IPS-NIHi11 (cell line): ENCODE measurements at regions not wholly inside any gene's neighbourhood (a gene's known extent, or its start where the extent isn't known, plus 50 kb on each side); places are given as distances from the start of the nearest gene placed in this dataset.

Source experiments
- DNase-seq: peaks from one replicate; pipeline ENCODE4 v3.0.0; 2012; ENCODE audit warnings: mixed read lengths, low spot score

DNA sequence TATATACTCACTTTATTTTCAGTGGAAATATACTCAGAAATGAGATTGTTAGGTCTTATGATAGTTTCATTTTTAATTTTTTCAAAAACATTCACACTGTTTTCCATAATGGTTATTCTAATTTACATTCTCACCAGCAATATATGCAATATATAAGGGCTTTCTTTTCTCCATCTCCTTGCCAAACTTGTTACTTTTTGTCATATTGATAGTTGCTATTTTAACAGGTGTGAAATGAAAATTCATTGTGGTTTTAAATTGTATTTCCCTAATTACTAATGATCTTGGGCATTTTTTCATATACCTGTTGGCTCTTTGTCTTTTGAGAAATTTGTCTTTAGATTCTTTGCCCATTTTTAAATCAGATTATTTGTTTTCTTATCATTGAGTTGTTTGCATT, 325.2 kb downstream of the DIPK2A start:
- no peak for DNase-seq

DNA sequence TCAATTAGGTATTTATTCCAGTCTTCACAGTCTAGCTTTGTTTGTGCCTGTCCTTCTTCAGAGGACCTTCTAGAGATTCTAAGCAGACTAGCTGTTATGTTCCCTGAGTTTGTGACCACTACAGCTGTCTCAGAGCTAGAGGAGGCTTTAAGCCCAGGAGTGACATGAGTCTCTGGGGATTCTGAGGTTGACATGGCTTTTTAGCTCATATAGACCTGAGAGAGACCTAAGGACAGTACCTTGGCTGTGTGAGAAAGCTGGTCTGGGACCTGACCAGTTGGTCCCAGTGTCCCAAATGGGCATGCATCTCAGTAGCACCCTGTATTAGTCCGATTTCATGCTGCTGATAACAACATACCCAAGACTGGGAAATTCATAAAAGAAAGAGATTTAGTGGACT, 330.2 kb downstream of the DIPK2A start:
- DNase-seq, result no peak

DNA sequence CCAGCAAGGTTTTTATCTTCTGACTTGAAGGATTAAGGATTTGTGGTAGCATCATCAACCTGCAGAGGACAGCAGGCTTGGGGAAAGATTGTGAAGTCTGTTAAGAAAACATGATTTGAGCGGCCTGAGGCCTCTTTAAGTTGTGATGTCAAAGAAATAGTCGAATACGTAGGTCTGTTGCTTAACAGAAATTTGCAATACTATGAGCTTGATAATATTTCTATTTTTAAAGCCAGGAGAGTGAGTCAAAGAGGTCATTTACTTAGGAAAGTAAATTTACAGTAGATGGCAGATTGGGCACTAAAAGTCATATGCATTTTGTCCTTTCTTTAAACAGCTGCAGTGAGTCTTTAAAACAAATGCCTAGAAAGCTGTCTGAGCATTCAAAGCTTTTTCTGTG, 336.3 kb downstream of the DIPK2A start:
- no peak for DNase-seq

DNA sequence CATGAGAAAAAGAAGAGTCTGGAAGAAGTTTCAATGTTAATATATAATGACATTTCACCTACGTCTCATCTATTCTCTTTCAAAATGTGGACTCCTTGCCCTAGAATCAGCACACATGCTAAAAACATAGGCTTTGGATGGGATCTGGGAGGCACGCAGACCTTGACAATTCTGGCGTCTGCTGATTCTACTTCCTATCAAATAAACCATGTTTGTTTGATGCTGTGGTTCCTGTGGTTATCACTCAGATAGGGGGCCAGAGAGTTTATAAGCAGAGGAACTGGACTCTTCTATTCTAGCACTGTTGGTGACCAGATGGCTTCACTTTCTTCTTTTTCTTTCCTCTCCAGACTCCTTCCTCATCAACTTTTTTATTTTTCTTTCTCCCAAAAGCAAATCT, 336.8 kb downstream of the DIPK2A start:
- no peak for DNase-seq

DNA sequence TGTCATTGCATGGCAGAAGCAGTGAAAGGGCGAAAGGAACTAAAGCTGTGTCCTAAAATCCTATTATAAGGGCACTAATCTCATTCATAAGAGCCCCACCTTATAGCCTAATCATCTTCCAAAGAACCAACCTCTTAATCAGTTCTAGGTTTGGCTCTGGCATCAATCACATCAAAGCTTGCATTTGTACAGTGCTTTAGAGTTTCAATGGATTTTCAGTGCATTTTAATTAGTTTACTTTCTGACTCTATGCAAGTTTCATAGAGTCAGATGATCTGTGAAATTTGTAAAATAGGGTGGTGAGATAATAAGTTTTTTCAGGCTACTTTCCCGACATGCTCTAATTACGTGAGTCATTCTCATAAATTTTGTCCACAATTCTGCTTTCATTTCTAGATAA, 341.1 kb downstream of the DIPK2A start:
- DNase-seq, result no peak

DNA sequence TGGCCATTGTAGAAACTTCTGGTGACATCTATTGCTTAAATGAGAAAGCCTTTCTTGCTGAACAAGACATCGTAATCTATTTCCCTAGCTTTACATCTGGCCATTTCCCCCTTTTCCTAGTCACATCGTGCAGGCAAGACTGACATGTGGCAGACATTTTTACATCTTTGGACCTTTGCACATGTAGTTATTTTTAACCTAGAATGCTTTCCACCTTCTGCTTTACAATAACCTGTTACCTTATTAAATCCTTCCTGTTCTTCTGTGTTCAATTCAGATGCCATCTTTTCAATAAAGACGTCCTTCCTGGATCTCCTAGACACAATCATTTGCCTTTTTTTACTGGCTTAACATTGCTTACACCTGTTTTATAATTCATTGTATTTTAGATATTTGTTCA, 343.3 kb downstream of the DIPK2A start:
- DNase-seq, result no peak

DNA sequence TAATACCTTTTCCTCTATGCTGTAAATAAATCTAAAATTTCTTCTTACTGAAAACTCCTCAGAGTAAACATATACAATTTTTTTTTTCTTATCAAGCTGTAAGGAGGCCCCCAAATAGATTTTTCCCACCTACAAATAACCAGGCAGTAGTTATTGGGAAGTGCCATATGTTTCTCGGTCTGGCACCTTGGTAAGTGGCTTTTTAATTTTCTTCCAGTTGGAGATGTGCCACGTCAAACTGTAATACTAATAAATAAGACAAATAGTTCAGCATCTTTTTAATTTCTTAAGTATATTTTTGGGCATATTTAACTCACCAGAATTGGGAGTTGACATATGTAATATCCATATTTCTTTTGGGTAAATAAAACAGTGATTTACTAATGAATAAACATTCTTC, 346.3 kb downstream of the DIPK2A start:
- DNase-seq, result no peak

DNA sequence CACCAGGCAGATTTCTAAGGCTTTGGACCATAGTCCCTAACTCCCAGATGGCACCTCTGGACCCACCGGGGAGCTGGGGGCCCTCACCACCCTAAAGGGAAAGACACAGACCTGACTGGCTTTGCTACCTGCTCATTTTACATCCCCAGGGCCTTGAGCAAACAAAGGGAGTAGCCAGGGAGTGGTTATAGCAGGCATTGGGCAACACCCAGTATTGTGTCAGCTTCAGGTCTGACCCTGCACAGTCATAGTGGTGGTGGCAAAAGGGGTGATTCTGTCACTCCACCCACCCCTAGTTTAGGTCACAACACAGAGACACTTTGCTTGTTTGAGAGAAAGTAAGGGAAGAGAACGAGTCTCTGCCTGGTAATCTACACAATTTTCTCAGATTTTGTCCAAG, 352.5 kb downstream of the DIPK2A start:
- no peak for DNase-seq

DNA sequence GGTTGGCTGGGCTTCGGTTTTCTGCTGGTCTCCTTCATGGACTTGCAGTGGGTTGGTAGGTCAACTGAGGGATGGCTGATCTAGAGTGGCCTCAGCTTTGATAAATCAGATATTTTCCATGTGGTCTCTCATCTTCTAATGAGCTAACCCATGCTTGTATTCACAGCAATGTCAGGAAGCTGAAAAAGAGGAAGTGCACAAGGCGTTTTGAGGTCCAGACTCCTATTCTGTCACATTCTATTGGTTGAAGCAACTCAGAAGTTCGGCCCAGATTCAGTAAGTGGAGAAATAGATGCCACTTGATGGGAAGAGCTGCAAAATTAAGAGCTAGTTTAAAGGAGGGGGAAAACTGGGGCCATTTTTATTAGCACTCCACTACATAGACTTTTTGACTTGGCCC, 361.2 kb downstream of the DIPK2A start:
- no peak for DNase-seq

DNA sequence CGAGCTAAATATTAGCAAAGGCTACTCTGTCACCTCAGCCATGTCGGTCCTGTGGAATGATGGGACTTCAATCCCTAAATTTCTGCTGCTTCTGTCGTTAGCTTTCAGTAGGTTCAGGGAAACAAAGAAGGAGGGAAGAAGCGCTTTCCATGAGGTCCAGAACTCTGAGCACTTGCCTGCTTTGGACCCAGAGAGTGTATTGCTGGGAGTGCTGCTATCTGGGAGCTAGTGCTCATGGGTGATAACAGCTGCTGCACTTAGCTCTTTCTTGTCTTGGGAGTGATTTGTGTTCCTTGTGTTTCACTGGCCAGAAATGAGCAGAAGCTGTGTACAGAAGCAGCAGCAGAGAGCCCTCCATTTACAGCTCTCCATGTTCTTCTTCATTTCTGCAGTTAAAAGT, 369.8 kb downstream of the DIPK2A start:
- no peak for DNase-seq

DNA sequence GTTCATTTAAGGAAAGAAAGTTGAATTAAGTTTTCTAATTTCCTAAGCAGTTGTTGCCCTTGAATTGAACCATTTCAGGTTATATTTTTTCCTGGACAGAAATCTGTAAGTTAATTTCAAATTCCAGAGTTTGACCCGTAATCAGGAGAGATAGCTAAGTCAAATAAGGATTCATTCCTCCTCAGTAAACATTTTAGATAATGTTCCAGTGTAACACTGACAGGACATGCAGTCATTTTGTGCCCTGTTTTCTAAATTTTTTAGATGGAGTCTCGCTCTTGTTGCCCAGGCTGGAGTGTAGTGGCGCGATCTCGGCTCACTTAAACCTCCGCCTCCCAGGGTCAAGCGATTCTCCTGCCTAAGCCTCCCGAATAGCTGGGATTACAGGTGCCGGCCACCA, 371.7 kb downstream of the DIPK2A start:
- DNase-seq, result no peak

DNA sequence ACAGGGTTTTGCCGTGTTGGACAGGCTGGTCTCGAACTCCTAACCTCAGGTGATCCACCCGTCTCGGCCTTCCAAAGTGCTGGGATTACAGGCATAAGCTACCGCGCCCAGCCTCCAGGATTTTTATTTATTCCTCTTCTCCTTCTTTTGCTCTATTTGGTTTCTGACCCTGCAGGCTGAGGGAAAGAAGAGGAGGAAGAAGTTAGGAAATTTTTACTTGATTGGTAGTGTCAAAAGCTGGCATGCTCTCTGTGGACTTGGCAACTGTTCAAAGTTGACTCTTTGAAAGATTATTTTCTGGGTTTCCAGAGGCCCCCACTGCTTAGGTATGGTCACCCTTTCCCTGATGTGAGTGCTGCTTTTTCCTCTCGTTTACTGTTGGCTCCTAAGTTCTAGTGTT, 372.2 kb downstream of the DIPK2A start:
- no peak for DNase-seq

DNA sequence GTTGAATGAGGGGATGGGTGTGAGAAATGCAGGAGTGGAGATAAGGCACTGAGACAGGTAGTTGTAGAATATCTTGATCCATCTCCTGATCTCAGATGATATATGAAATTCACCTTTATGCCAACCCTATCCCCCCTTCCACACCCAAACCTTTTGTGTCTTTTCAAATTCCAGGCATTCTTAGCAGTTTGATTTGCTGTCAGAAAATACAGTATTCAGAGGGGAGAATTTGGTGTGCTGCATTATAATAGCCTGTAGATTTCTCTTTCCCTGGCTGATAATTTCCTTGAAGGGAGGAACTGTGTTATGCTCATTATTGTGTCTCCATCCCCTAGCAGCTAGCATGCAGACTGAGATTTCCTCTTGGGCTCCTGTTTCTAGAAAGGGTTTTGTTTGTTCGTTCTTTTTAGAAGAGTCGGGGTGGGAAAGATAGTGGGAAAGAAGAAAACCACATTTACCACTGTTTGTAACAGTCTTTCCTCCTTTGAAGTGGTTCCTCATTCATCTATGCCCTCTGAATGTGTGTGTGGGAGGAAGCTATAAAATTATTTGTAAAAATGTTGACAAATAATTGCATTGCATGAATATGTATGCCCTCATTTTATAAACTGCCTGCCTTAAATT, 373.4 kb downstream of the DIPK2A start:
- no peak for DNase-seq

DNA sequence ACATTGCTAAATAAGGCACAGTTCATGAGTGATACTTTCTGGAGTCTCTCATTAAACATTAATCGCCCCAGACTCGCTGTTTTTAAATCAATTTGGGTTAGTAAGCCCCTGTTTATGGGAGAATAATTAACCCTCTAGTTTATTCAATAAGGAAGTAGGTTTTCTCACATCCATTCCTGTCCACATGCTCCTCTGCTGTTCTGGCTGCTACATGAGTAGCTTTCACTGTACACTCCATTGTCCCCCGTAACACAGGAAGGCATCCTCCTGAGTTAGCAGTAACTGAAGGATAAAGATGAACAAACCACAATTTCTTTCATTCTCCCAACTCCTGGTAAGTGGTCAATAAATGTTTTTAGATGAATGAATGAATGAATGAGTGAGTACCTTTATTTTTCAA, 378.5 kb downstream of the DIPK2A start:
- DNase-seq, result no peak

DNA sequence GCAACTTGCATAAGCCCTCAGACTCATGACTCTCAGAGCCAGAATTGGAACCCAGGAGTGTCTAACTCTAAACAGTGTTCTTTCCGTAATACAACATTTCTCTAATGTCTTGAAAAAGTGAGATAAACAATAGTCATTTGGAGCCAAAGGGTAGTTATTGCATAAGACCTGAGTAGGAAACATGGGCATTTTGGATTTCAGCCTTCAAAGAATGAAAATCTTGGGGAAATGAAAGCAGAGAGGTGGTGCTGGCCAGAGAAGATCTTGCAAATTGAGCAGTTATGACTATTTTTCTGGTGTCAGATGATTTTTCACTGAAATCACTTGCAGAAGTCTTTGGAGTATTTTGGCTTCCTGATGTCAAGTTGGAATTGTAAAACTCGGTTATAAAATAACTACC, 379.4 kb downstream of the DIPK2A start:
- DNase-seq, result no peak

DNA sequence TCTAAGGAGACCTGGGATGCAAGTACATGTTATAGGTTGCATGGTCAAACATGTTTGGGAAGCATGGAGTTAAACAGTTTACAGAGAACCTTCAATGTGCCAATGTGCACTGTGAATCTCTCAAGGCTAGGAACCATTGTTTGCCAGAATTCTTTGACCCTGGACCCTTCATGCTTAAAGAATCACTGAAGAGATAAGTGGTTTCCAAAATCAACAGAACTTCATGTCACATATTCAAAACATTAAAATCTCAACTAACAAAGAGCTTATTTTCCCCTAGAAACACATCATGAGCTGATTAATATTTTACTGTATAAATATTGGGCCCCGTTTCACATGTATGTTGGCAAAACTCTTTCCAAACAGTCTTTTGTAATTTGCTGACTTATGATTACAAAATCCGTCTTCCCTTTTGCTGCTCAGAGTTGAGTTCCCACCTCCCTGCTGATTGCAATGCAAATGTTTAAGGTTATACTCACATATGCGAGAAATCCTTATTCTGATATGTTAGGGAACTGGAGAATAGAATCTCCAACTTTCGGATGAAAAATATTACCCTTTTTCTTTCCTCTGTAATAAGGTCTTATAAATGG, 380.2 kb downstream of the DIPK2A start:
- no peak for DNase-seq

DNA sequence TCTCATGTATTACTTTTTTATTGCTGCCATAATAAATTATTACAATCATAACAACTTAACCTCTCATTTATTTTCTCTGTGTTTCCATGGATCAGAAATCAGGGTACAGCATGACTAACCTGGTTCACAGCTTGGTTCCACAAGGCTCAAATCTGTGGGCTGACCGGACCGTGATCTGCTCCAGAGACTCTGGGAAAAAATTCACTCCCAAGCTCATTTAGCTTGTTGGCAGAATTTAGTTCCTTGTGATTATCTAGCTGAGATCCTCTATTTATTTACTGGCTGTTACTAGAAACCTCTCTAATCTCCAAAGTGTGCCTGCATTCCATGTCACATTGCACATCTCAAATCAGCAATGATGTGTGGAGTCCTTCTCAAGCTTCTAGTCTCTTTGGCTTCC, 386.6 kb downstream of the DIPK2A start:
- DNase-seq, result no peak

DNA sequence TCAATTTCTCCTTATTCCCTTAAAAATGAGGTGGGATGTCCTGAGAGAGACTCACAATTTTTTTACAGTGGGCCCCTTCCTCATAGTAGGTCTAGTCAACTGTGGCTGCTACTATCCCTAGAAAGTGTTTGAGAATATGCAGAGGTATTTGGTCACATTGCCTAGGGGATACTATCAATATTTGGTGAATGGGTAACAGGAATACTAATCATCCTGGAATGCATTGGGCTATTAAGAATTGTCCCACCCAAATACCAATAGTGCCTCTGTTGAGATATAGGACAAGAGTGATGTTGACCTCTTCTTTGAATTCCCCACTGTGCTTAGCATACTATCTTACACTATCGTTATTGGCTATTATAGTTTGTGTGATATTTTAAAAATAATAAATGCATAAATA, 389.4 kb downstream of the DIPK2A start:
- DNase-seq, result no peak

DNA sequence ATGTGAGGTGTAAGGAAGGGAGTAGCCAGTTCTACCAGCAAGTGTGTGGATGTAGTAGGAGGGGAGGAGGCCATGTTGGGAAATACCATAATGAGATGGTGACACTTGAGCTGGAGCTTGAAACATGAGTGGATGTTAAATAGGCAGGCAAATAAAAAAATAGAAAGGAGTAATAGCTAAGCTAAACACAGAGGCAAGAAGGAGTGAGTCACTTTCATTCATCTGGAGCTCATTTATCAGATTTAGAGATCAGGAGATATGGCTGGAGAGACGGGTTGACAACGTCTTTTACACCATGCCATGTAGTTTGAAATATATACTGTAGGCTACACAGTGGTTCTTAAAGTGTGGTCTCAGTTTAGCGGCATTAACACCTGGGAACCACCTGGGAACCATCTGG, 390.5 kb downstream of the DIPK2A start:
- DNase-seq, result no peak

DNA sequence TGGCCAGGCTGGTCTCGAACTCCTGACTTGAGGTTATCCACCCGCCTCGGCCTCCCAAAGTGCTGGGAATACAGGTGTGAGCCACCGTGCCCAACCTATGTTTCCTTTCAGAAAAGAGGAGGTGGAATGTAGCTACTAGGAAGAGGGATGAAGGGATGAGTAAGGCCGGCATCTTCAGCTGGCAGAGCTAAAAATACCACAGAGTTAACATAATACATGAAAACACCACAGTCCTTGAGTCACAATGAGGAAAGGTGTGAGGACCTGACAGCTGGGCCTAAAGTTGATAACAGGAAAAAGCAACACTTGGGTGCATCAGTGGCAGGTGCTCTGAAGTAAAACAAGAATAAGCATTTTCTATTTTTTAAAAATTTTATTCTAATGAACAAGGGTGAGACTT, 392.2 kb downstream of the DIPK2A start:
- no peak for DNase-seq

DNA sequence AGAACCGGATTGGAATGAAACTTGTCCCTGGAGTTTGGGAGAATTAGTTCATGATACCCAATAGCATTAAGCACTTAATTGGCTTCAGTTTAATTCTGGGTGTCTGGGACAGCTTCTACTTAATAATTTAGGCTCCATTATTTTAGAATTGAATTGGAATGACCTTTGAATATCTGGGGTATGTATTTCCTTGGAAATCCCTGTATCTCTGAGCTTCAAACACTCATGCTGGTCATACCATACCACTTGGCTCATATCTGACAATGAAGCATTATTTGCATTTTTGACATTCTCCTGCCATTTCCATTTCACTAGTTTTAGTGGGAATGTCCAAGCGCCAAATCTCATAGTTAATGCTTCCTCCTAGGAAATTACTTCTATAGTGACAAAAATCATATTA, 393.1 kb downstream of the DIPK2A start:
- DNase-seq, result no peak

DNA sequence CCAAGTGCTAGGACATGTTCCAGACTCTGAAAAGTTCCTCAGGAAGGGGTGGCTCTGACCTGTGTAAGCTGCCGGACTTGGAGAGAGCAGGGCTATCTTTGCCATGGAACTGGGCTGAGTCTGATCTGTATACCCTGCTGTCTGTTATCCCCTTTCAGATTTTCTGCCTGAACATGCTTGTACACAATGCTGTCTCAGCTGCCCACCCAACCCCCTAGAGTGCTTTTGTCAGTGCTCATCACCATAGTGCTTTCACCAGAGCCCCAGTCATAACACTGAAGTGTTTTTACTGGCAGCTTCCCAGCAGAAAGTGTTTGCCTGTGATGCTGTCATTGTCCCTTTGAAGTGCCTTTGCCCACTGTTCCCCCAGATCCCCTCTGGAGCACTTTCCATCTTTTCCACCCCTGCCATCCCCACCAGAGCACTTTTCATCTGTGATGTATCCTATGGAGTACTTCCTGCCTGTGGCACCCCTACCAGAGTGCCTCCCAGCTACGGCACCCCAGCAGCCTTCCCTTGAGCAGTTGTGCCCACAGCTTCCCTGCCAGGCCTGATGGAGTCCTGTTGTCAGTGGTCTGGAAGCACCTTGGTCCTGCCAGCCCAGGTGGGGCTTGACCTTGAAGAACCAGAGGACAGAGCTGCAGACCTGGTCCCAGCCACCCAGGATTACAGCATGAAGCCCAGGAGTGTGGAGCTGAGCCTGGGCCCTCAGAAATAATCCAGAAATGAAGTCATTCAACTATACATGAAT, 397.7 kb downstream of the DIPK2A start:
- DNase-seq, result no peak

DNA sequence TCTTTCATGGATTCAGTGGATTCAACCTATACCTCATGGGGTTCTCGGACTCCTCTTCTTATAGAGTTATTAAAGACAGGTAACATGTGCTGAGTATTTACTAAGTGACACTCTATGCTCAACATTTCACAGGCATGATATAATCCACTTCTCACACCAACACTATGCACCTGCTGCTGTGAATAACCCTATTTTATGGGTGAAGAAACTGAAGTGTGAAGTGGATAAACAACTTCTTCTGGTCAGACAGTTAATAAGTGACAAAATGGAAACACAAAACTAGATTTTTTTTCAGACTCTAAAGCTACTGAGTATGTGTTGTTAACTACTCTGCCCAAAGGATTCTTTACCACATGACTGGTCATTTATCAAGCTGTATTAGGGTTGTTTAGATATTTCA, 403.5 kb downstream of the DIPK2A start:
- DNase-seq, result no peak

DNA sequence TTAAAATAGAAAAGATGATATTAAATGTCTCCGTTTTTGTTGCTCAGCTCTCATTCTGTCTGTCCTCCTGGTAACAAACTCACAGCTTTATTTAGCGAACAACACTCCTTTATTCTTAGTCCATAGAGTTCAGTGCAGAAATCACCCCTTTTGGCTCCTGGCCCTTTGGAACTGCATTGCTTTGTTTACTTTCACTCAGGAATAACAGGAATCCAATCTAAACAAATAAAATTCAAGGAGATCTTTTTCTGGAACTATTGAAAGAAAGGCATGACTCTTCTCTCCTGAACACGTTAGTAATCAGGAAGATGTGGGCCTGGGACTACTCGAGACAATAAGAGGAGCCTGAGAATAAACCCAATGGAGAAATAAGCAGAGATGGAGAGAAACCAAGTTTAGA, 409.2 kb downstream of the DIPK2A start:
- DNase-seq, result no peak
